Panc1 (cell line): ENCODE measurements at regions not wholly inside any gene's neighbourhood (a gene's known extent, or its start where the extent isn't known, plus 50 kb on each side); places are given as distances from the start of the nearest gene placed in this dataset.
"Not testable (repeated sequence)": the region's sequence is repeated elsewhere in the genome, so short reads cannot be mapped to it uniquely, and the experiment has no call there.

ENCODE experiments used
- ATAC-seq: fragments of 200-7000 bp; cut with Tn5 transposase; 2 replicates; pipeline ENCODE4 v1.9.1; 2020; ENCODE audit warnings: mild to moderate bottlenecking, moderate library complexity
- BruUV-seq: library from RNA; stranded (reverse); fragments of 400-500 nt; replicated peaks from 2 replicates; lab custom pipeline; 2021; lab: Mats Ljungman, UMichigan
- CTCF ChIA-PET: fragments of 300-600 bp; sonication (Branson Sonifier 250); formaldehyde crosslinking; loops from one replicate; lab custom pipeline; 2022; ENCODE audit warnings: antibody characterized with exemption; lab: Charles Lee
- POLR2A ChIA-PET: fragments of 300-600 bp; sonication (Branson Sonifier 250); formaldehyde crosslinking; loops from one replicate; lab custom pipeline; 2022; ENCODE audit warnings: antibody characterized with exemption; lab: Charles Lee
- DNase-seq: peaks from one replicate; pipeline ENCODE4 v3.0.0-alpha.2; 2010; ENCODE audit warnings: low read depth, low spot score
- H3K27ac ChIP-seq: 2 replicates; pipeline ENCODE4 v1.5.1; 2011; ENCODE audit warnings: mild to moderate bottlenecking, low read length, inconsistent platforms
- H3K27me3 ChIP-seq: fragments of 200-500 bp; sonication (Bioruptor generic); 2 replicates; pipeline ENCODE4 v1.6.0; 2014; ENCODE audit warnings: low read length, inconsistent platforms; ENCODE audit not compliant: control insufficient read depth, insufficient read depth
- H3K36me3 ChIP-seq: fragments of 200-500 bp; sonication (Bioruptor generic); 2 replicates; pipeline ENCODE4 v1.5.1; 2014; ENCODE audit warnings: inconsistent platforms, mild to moderate bottlenecking, low read length, moderate library complexity; ENCODE audit not compliant: control insufficient read depth, insufficient read depth
- H3K4me1 ChIP-seq: 2 replicates; pipeline ENCODE4 v1.5.1; 2011; ENCODE audit warnings: inconsistent platforms, mild to moderate bottlenecking, low read length, moderate library complexity; ENCODE audit not compliant: control insufficient read depth, insufficient read depth
- H3K4me3 ChIP-seq, 2 experiments: 2 replicates each; pipeline ENCODE4 v1.5.1; 2011 to 2012; ENCODE audit warnings: low read depth in 2 of 2, low read length in 2 of 2, mild to moderate bottlenecking in 2 of 2, inconsistent platforms in 1 of 2, moderate library complexity in 1 of 2
- H3K9me3 ChIP-seq: fragments of 200-500 bp; sonication (Bioruptor generic); 2 replicates; pipeline ENCODE4 v1.5.1; 2014; ENCODE audit warnings: low read depth, mild to moderate bottlenecking, inconsistent platforms, low read length, moderate library complexity; ENCODE audit not compliant: control insufficient read depth, insufficient read depth
- POLR2AphosphoS5 ChIP-seq: IDR thresholded peaks from 2 replicates; pipeline ENCODE4 v1.6.1; 2012; ENCODE audit warnings: mild to moderate bottlenecking, low read depth, low read length, moderate library complexity
- SIN3A ChIP-seq: IDR thresholded peaks from 2 replicates; pipeline ENCODE4 v1.6.1; 2012; ENCODE audit warnings: low read depth, mild to moderate bottlenecking, low read length, moderate library complexity, borderline replicate concordance; ENCODE audit not compliant: insufficient read depth
- TCF7L2 ChIP-seq: IDR thresholded peaks from 2 replicates; pipeline ENCODE4 v1.6.1; 2011; ENCODE audit warnings: mild to moderate bottlenecking, low read depth, low read length, inconsistent platforms
- in situ Hi-C: cut with HindIII; loops from 2 replicates; pipeline ENCODE4 v1.10.0; 2016; ENCODE audit warnings: low sequenced_read_pairs, low pct_unique_long_range_greater_than_20kb
- intact Hi-C: fragments of 100-400 bp; cut with micrococcal nuclease; formaldehyde crosslinking; loops from one replicate; pipeline ENCODE4 v1.10.0; 2022; ENCODE audit not compliant: unreplicated experiment
- TF ChIP-seq, protein P1 (sequence below), 2 experiments: IDR thresholded peaks; 2 replicates each; pipeline ENCODE4 v1.6.1; 2011 to 2012; ENCODE audit warnings: low read depth in 2 of 2, control low read depth in 1 of 2, low read length in 1 of 2, mild to moderate bottlenecking in 1 of 2, moderate library complexity in 1 of 2; ENCODE audit not compliant: insufficient read depth in 1 of 2
- TF ChIP-seq, protein P2 (sequence below): fragments of 450-650 bp; IDR thresholded peaks from 2 replicates; pipeline ENCODE4 v1.5.1; 2017; ENCODE audit warnings: mild to moderate bottlenecking

- DNase-seq (no peak), ATAC-seq (no peak)
- ChIA-PET CTCF (no interaction called here), POLR2A (no interaction called here)
- Histone ChIP-seq H3K27me3 (no peaks in the 10 kb centered on the region), H3K4me1 (no peaks in the 10 kb centered on the region), H3K9me3 (no peaks in the 10 kb centered on the region), H3K27ac (no peak overlapping the region), H3K36me3 (no peaks in the 10 kb centered on the region), H3K4me3 (no peak overlapping the region)
- no TSS peak for BruUV-seq
- no peak for TF ChIP-seq SIN3A
- TF ChIP-seq POLR2AphosphoS5: no peak
- no peak for TF ChIP-seq TCF7L2
- TF ChIP-seq, protein P1, sequence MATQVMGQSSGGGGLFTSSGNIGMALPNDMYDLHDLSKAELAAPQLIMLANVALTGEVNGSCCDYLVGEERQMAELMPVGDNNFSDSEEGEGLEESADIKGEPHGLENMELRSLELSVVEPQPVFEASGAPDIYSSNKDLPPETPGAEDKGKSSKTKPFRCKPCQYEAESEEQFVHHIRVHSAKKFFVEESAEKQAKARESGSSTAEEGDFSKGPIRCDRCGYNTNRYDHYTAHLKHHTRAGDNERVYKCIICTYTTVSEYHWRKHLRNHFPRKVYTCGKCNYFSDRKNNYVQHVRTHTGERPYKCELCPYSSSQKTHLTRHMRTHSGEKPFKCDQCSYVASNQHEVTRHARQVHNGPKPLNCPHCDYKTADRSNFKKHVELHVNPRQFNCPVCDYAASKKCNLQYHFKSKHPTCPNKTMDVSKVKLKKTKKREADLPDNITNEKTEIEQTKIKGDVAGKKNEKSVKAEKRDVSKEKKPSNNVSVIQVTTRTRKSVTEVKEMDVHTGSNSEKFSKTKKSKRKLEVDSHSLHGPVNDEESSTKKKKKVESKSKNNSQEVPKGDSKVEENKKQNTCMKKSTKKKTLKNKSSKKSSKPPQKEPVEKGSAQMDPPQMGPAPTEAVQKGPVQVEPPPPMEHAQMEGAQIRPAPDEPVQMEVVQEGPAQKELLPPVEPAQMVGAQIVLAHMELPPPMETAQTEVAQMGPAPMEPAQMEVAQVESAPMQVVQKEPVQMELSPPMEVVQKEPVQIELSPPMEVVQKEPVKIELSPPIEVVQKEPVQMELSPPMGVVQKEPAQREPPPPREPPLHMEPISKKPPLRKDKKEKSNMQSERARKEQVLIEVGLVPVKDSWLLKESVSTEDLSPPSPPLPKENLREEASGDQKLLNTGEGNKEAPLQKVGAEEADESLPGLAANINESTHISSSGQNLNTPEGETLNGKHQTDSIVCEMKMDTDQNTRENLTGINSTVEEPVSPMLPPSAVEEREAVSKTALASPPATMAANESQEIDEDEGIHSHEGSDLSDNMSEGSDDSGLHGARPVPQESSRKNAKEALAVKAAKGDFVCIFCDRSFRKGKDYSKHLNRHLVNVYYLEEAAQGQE (IDR thresholded peaks at IDR 0.05; ENCODE audit: insufficient read depth in 1 of 2, low read depth in 2 of 2, low read length in 1 of 2): no peak
- TF ChIP-seq, protein P2, sequence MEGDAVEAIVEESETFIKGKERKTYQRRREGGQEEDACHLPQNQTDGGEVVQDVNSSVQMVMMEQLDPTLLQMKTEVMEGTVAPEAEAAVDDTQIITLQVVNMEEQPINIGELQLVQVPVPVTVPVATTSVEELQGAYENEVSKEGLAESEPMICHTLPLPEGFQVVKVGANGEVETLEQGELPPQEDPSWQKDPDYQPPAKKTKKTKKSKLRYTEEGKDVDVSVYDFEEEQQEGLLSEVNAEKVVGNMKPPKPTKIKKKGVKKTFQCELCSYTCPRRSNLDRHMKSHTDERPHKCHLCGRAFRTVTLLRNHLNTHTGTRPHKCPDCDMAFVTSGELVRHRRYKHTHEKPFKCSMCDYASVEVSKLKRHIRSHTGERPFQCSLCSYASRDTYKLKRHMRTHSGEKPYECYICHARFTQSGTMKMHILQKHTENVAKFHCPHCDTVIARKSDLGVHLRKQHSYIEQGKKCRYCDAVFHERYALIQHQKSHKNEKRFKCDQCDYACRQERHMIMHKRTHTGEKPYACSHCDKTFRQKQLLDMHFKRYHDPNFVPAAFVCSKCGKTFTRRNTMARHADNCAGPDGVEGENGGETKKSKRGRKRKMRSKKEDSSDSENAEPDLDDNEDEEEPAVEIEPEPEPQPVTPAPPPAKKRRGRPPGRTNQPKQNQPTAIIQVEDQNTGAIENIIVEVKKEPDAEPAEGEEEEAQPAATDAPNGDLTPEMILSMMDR: no peak
- in situ Hi-C loops: no loop called here
- intact Hi-C loops: no loop called here
These were observed 63.0 kb upstream of the WDFY3 start for GRCh38 chr4:85029453-85029852.

GRCh38 chr4:85030156-85030555 is 63.7 kb upstream of the WDFY3 start:
- Histone ChIP-seq H3K4me3 (no peak overlapping the region), H3K27ac (no peak overlapping the region), H3K9me3 (no peaks in the 10 kb centered on the region), H3K36me3 (no peaks in the 10 kb centered on the region), H3K4me1 (no peaks in the 10 kb centered on the region), H3K27me3 (no peaks in the 10 kb centered on the region)
- ATAC-seq (no peak), DNase-seq (no peak)
- ChIA-PET POLR2A (no interaction called here), CTCF (no interaction called here)
- TF ChIP-seq TCF7L2 (no peak), SIN3A (no peak), POLR2AphosphoS5 (no peak)
- TF ChIP-seq, protein P2: no peak
- TF ChIP-seq, protein P1 (IDR thresholded peaks at IDR 0.05; ENCODE audit: insufficient read depth in 1 of 2, low read depth in 2 of 2, low read length in 1 of 2): no peak
- intact Hi-C loops: no loop called here
- no TSS peak for BruUV-seq
- in situ Hi-C loops: no loop called here

DNA sequence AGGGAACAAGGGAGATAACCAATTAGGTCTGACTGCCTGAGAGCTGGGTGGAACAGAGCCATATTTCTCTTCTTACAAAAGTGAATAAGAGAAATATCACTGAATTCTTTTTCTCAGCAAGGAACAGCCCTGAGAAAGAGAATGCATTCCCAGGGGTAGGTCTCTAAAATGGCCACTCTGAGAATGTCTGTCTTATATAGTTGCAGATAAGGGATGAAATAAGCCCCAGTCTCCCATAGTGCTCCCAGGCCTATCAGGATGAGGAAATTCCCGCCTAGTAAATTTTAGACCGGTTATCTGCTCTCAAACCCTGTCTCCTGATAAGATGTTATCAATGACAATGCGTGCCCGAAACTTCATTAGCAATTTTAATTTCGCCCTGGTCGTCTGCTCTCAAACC is 67.3 kb upstream of the WDFY3 start:
- CTCF ChIA-PET, H3K9me3 ChIP-seq, ATAC-seq, H3K27me3 ChIP-seq, H3K27ac ChIP-seq, intact Hi-C loops, H3K4me1 ChIP-seq, H3K4me3 ChIP-seq, H3K36me3 ChIP-seq, DNase-seq, BruUV-seq, in situ Hi-C loops, POLR2A ChIA-PET: not testable (repeated sequence)
